GM12875 (cell line): ENCODE measurements at regions not wholly inside any gene's neighbourhood (a gene's known extent, or its start where the extent isn't known, plus 50 kb on each side); places are given as distances from the start of the nearest gene placed in this dataset.

Experiments
- H3K4me3 ChIP-seq: one replicate; pipeline ENCODE4 v1.5.1; 2011; ENCODE audit warnings: low read depth, low read length, control low read depth
- CTCF ChIP-seq: IDR thresholded peaks from 2 replicates; pipeline ENCODE4 v1.5.1; 2011; ENCODE audit warnings: low read depth, mild to moderate bottlenecking, control low read depth, inconsistent platforms, low read length, moderate library complexity, borderline replicate concordance; ENCODE audit not compliant: insufficient read depth

GRCh38 chr3:34569437-34569836 lies 771.0 kb downstream of the PDCD6IP start:
- TF ChIP-seq CTCF = no peak
- no peak overlapping the region for H3K4me3 ChIP-seq

- H3K4me3 ChIP-seq = no peak overlapping the region
- TF ChIP-seq CTCF = no peak
Measured at GRCh38 chr3:34570916-34571705, 772.7 kb downstream of the PDCD6IP start.

- no peak for TF ChIP-seq CTCF
- H3K4me3 ChIP-seq = no peak overlapping the region
Measured at GRCh38 chr3:34571714-34572113, 773.3 kb downstream of the PDCD6IP start.

- no peak overlapping the region for H3K4me3 ChIP-seq
- TF ChIP-seq CTCF = no peak
Measured at GRCh38 chr3:34575776-34576175, 777.3 kb downstream of the PDCD6IP start.

GRCh38 chr3:34582055-34582454 lies 783.6 kb downstream of the PDCD6IP start:
- TF ChIP-seq CTCF = no peak
- no peak overlapping the region for H3K4me3 ChIP-seq

GRCh38 chr3:34583451-34583850 lies 785.0 kb downstream of the PDCD6IP start:
- no peak overlapping the region for H3K4me3 ChIP-seq
- TF ChIP-seq CTCF = no peak

GRCh38 chr3:34584971-34585370 lies 786.5 kb downstream of the PDCD6IP start:
- H3K4me3 ChIP-seq = no peak overlapping the region
- TF ChIP-seq CTCF = no peak
